ENCODE measurements at regions not wholly inside any gene's neighbourhood (a gene's known extent, or its start where the extent isn't known, plus 50 kb on each side); places are given as distances from the start of the nearest gene placed in this dataset.

- Histone ChIP-seq H3K4me1 (no peaks in the 10 kb centered on the region), H3K9me3 (no peaks in the 10 kb centered on the region)
- intact Hi-C loops (cut with DNase I): no loop called here
These were observed 437.8 kb upstream of the HSF2 start for GRCh38 chr6:121961619-121962125.

GRCh38 chr6:121963826-121964225, 435.6 kb upstream of the HSF2 start:
- no peak for TF ChIP-seq POLR2AphosphoS5 (IDR thresholded peaks at IDR 0.05; ENCODE audit: insufficient read depth in 1 of 2, low read depth in 1 of 2)
- no peak for TF ChIP-seq CTCF (IDR thresholded peaks at IDR 0.05)
- no peak for TF ChIP-seq POLR2A (IDR thresholded peaks at IDR 0.05)
- intact Hi-C loops (cut with DNase I): no loop called here
- Histone ChIP-seq H3K4me3 (no peak overlapping the region), H3K4me1 (no peaks in the 10 kb centered on the region), H3K27me3 (no peaks in the 10 kb centered on the region), H3K27ac (no peak overlapping the region), H3K9me3 (no peaks in the 10 kb centered on the region), H3K36me3 (no peaks in the 10 kb centered on the region)
- DNase-seq (ENCODE audit: extremely low spot score in 2 of 2): no peak

More at GRCh38 chr6:121961619-121962125, 437.8 kb upstream of the HSF2 start:
- no peaks in the 10 kb centered on the region for H3K27me3 ChIP-seq
- TF ChIP-seq POLR2AphosphoS5 (IDR thresholded peaks at IDR 0.05; ENCODE audit: insufficient read depth in 1 of 2, low read depth in 1 of 2) (no peak), POLR2A (IDR thresholded peaks at IDR 0.05) (no peak), CTCF (IDR thresholded peaks at IDR 0.05) (no peak)
- no peak overlapping the region for H3K27ac ChIP-seq
- no peaks in the 10 kb centered on the region for H3K36me3 ChIP-seq
- no peak overlapping the region for H3K4me3 ChIP-seq
- no peak for DNase-seq (ENCODE audit: extremely low spot score in 2 of 2)

- Histone ChIP-seq H3K9me3 (no peaks in the 10 kb centered on the region), H3K27ac (no peak overlapping the region), H3K27me3 (no peaks in the 10 kb centered on the region), H3K4me3 (no peak overlapping the region), H3K36me3 (no peaks in the 10 kb centered on the region), H3K4me1 (no peaks in the 10 kb centered on the region)
- TF ChIP-seq POLR2A (IDR thresholded peaks at IDR 0.05) (no peak), CTCF (IDR thresholded peaks at IDR 0.05) (no peak), POLR2AphosphoS5 (IDR thresholded peaks at IDR 0.05; ENCODE audit: insufficient read depth in 1 of 2, low read depth in 1 of 2) (no peak)
- intact Hi-C loops (cut with DNase I): no loop called here
- no peak for DNase-seq (ENCODE audit: extremely low spot score in 2 of 2)
These were observed 433.7 kb upstream of the HSF2 start for GRCh38 chr6:121965739-121966138.

- Histone ChIP-seq H3K27me3 (no peaks in the 10 kb centered on the region), H3K4me1 (no peaks in the 10 kb centered on the region), H3K27ac (no peak overlapping the region), H3K4me3 (no peak overlapping the region), H3K9me3 (no peaks in the 10 kb centered on the region), H3K36me3 (no peaks in the 10 kb centered on the region)
- no peak for TF ChIP-seq CTCF (IDR thresholded peaks at IDR 0.05)
- DNase-seq (ENCODE audit: extremely low spot score in 2 of 2): no peak
- intact Hi-C loops (cut with DNase I): no loop called here
These were observed 431.8 kb upstream of the HSF2 start for GRCh38 chr6:121967631-121968030.

- H3K4me3 ChIP-seq: no peak overlapping the region
- no peaks in the 10 kb centered on the region for H3K9me3 ChIP-seq
- H3K36me3 ChIP-seq: no peaks in the 10 kb centered on the region
- H3K4me1 ChIP-seq: no peaks in the 10 kb centered on the region
- H3K27me3 ChIP-seq: no peaks in the 10 kb centered on the region
- intact Hi-C loops (cut with DNase I): no loop called here
- no peak overlapping the region for H3K27ac ChIP-seq
- TF ChIP-seq POLR2A (IDR thresholded peaks at IDR 0.05): no peak
- no peak for TF ChIP-seq POLR2AphosphoS5 (IDR thresholded peaks at IDR 0.05; ENCODE audit: insufficient read depth in 1 of 2, low read depth in 1 of 2)
- no peak for TF ChIP-seq CTCF (IDR thresholded peaks at IDR 0.05)
- DNase-seq (ENCODE audit: extremely low spot score in 2 of 2): no peak
These were observed 427.5 kb upstream of the HSF2 start for GRCh38 chr6:121971931-121972335.

Measured in vagina (tissue), 2 donors.